AG04450 (cell line): ENCODE measurements at regions not wholly inside any gene's neighbourhood (a gene's known extent, or its start where the extent isn't known, plus 50 kb on each side); places are given as distances from the start of the nearest gene placed in this dataset.

Experiments used
- CTCF ChIA-PET: fragments of 300-600, 350-600 bp; formaldehyde crosslinking; extraction: SDS; loops from one replicate; lab custom pipeline; 2022; ENCODE audit warnings: antibody characterized with exemption, inconsistent platforms; lab: Charles Lee
- POLR2A ChIA-PET: fragments of 350-600 bp; formaldehyde crosslinking; extraction: SDS; loops from one replicate; lab custom pipeline; 2021; ENCODE audit warnings: antibody characterized with exemption, inconsistent platforms; lab: Yijun Ruan, JAX
- DNase-seq: peaks from one replicate; pipeline ENCODE4 v3.0.0-alpha.2; 2011; ENCODE audit warnings: low read depth, low spot score
- H3K27ac ChIP-seq: one replicate; pipeline ENCODE4 v1.5.1; 2012; ENCODE audit warnings: low read depth, low read length, control low read depth
- H3K27me3 ChIP-seq: one replicate; pipeline ENCODE4 v1.6.0; 2012; ENCODE audit warnings: low read length; ENCODE audit not compliant: control insufficient read depth, insufficient read depth
- H3K4me3 ChIP-seq: 2 replicates; pipeline ENCODE4 v1.5.1; 2011; ENCODE audit warnings: mild to moderate bottlenecking, low read depth, low read length, control low read depth
- H3K9me3 ChIP-seq: 2 replicates; pipeline ENCODE4 v1.5.1; 2012; ENCODE audit warnings: low read length; ENCODE audit not compliant: control insufficient read depth, insufficient read depth
- TF ChIP-seq, protein P1 (sequence below): IDR thresholded peaks from 2 replicates; pipeline ENCODE4 v1.5.1; 2011; ENCODE audit warnings: low read depth, low read length, control low read depth, inconsistent platforms

DNA sequence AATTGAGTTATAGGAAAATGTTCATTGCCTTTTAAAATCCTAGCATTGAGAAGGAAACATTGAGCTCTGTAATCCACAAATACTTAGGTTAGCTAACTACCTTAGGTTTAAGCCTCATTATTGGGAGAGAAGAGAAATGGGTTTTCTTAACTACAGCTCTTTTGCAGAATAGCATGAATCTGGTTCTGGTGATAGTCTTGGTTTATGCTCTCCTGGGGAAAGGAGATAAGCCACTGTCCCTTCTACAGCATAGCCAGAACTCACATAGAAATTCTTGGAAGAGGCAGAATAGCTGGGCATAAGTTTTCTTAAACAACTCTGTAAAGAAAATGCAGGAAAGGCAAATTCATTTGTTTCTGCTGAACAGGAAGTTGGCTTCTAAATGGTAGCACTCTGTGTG lies 378.6 kb upstream of the CHRM2 start:
- no peak for DNase-seq
- H3K27ac ChIP-seq: no peak overlapping the region
- H3K27me3 ChIP-seq: no peaks in the 10 kb centered on the region
- POLR2A ChIA-PET: no interaction called here
- TF ChIP-seq, protein P1, sequence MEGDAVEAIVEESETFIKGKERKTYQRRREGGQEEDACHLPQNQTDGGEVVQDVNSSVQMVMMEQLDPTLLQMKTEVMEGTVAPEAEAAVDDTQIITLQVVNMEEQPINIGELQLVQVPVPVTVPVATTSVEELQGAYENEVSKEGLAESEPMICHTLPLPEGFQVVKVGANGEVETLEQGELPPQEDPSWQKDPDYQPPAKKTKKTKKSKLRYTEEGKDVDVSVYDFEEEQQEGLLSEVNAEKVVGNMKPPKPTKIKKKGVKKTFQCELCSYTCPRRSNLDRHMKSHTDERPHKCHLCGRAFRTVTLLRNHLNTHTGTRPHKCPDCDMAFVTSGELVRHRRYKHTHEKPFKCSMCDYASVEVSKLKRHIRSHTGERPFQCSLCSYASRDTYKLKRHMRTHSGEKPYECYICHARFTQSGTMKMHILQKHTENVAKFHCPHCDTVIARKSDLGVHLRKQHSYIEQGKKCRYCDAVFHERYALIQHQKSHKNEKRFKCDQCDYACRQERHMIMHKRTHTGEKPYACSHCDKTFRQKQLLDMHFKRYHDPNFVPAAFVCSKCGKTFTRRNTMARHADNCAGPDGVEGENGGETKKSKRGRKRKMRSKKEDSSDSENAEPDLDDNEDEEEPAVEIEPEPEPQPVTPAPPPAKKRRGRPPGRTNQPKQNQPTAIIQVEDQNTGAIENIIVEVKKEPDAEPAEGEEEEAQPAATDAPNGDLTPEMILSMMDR: no peak
- CTCF ChIA-PET: no interaction called here
- no peaks in the 10 kb centered on the region for H3K9me3 ChIP-seq
- H3K4me3 ChIP-seq: no peak overlapping the region

DNA sequence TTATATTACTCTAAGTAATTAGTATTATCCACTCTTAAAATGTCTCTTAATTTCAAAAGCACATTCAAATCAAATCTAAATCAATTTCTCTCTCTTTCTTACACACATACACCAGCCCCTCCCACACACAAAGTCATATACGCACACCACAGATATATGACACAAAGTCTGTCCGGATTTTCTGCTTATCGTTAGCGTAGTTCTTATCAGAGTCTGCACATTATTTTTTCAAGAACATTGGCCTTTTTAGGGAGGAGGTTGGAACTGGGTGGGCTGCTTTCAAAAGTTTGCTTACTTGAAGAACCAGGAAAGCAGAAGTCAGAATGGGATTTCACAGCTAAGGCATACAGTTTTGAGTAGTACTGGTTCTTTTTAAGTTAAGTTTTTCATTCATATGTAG lies 387.6 kb upstream of the CHRM2 start:
- Histone ChIP-seq H3K9me3 (no peaks in the 10 kb centered on the region), H3K27me3 (no peaks in the 10 kb centered on the region), H3K27ac (no peak overlapping the region), H3K4me3 (no peak overlapping the region)
- TF ChIP-seq, protein P1: no peak
- ChIA-PET POLR2A (no interaction called here), CTCF (no interaction called here)
- DNase-seq: no peak

DNA sequence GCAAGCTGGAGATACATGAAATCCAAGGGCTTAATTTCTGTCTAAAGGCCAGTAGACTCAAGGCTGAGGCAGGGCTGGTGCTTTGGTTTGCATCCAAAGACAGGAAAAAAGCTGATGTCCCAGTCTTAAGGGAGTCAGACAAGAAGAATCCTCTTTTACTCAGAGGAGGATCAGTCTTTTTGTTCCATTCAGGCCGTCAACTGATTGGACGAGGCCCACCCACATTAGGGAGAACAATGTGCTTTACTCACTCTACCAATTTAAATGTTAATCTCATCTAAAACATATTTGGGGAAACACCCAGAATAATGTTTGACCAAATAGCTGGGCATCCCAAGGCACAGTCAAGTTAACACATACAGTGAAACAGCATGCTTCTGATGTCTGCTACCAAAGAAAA lies 388.5 kb upstream of the CHRM2 start:
- Histone ChIP-seq H3K4me3 (no peak overlapping the region), H3K27ac (no peak overlapping the region), H3K9me3 (no peaks in the 10 kb centered on the region), H3K27me3 (no peaks in the 10 kb centered on the region)
- no peak for DNase-seq
- TF ChIP-seq, protein P1: no peak
- ChIA-PET CTCF (no interaction called here), POLR2A (no interaction called here)

DNA sequence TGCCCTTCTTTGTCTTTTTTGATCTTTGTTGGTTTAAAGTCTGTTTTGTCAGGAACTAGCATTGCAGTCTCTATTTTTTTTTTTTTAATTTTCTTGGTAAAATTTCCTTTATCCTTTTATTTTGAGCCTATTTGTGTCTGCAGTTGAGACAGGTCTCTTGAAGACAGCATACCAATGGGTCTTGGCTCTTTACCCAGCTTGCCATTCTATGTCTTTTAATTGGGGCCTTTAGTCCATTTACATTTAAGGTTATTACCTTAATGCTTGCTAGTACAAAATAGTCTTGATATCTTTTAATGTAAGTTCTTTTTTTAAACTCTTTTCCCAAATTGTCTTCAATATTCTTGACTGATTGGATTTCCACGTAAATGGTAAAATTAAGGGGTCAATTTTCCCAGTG lies 398.3 kb upstream of the CHRM2 start:
- Histone ChIP-seq H3K27me3 (no peaks in the 10 kb centered on the region), H3K4me3 (no peak overlapping the region), H3K27ac (no peak overlapping the region), H3K9me3 (no peaks in the 10 kb centered on the region)
- no peak for DNase-seq
- TF ChIP-seq, protein P1: no peak
- ChIA-PET CTCF (interaction anchor here (0.5 kb wide), 1 partner anchor 355 kb away, joined by 3 read pairs; no protein-coding TSS in a partner anchor), POLR2A (no interaction called here)

- no peaks in the 10 kb centered on the region for H3K27me3 ChIP-seq
- POLR2A ChIA-PET: no interaction called here
- H3K9me3 ChIP-seq: no peaks in the 10 kb centered on the region
- H3K4me3 ChIP-seq: no peak overlapping the region
- CTCF ChIA-PET: no interaction called here
- no peak for DNase-seq
- TF ChIP-seq, protein P1: no peak
- no peak overlapping the region for H3K27ac ChIP-seq
Observed at GRCh38 chr7:136452949-136453348, 415.5 kb upstream of the CHRM2 start.
